BLaER1 treated with 17β-estradiol and CSF1 and Interleukin-3, amounts not matched to agents 10 nM and 100 nM (cell line): ENCODE measurements at regions not wholly inside any gene's neighbourhood (a gene's known extent, or its start where the extent isn't known, plus 50 kb on each side); places are given as distances from the start of the nearest gene placed in this dataset.
A peak's percentile ranks its signal among the peaks of the same experiment; 100 is the strongest.

Experiments used
- H3K27ac ChIP-seq, 11 experiments: shearing (Covaris generic); formaldehyde crosslinking; 2 replicates each; pipeline ENCODE4 v1.8.1; 2022
- H3K27me3 ChIP-seq, 11 experiments: shearing (Covaris generic); formaldehyde crosslinking; 2 replicates each; pipeline ENCODE4 v1.8.1; 2022
- H3K36me3 ChIP-seq, 11 experiments: shearing (Covaris generic); formaldehyde crosslinking; 2 replicates each; pipeline ENCODE4 v1.8.1; 2022
- H3K4me1 ChIP-seq, 10 experiments: shearing (Covaris generic); formaldehyde crosslinking; 2 replicates each; pipeline ENCODE4 v1.8.1; 2022
- H3K4me2 ChIP-seq, 11 experiments: shearing (Covaris generic); formaldehyde crosslinking; 2 replicates each; pipeline ENCODE4 v1.8.1; 2022
- H3K4me3 ChIP-seq, 10 experiments: shearing (Covaris generic); formaldehyde crosslinking; 2 replicates each; pipeline ENCODE4 v1.8.1; 2022
- H3K9ac ChIP-seq, 11 experiments: shearing (Covaris generic); formaldehyde crosslinking; 2 replicates each; pipeline ENCODE4 v1.8.1; 2022
- H3K9me3 ChIP-seq, 11 experiments: shearing (Covaris generic); formaldehyde crosslinking; replicated peaks in 1 of 11; 2 replicates each; pipeline ENCODE4 v1.8.1; 2022
- H4K20me1 ChIP-seq, 11 experiments: shearing (Covaris generic); formaldehyde crosslinking; 2 replicates each; pipeline ENCODE4 v1.8.1; 2022
- Cebpa-rat ChIP-seq, 11 experiments: shearing (Covaris generic); IDR thresholded peaks; 2 replicates each; pipeline ENCODE4 v1.8.1; 2022

- Histone ChIP-seq H3K4me1 (peaks cover 0 to 34% (median 21%) of the 10 kb centered on the region in 10 experiments; a peak in 11 of 20 replicates), H3K4me3 (no peak overlapping the region), H3K9me3 (peaks cover 0 to 10% (median 0%) of the 10 kb centered on the region in 11 experiments; a peak in 3 of 22 replicates), H3K36me3 (no peaks in the 10 kb centered on the region), H3K27me3 (no peaks in the 10 kb centered on the region), H3K27ac (no peak overlapping the region), H4K20me1 (no peaks in the 10 kb centered on the region), H3K9ac (no peak overlapping the region), H3K4me2 (no peak overlapping the region)
- TF ChIP-seq Cebpa-rat (IDR thresholded peaks at IDR 0.05) = no peak
Observed at GRCh38 chr10:4347397-4347796, 478.6 kb upstream of the AKR1E2 start.

GRCh38 chr10:4345877-4346646, 479.9 kb upstream of the AKR1E2 start:
- no peaks in the 10 kb centered on the region for H3K27me3 ChIP-seq
- no peaks in the 10 kb centered on the region for H4K20me1 ChIP-seq
- no peak for TF ChIP-seq Cebpa-rat (IDR thresholded peaks at IDR 0.05)
- H3K4me3 ChIP-seq = no peak overlapping the region
- H3K4me2 ChIP-seq = peak overlapping the region in 5 of 11 experiments; percentile 37 to 79 (median 72); a peak in 6 of 22 replicates
- H3K9me3 ChIP-seq = peaks cover 0 to 14% (median 0%) of the 10 kb centered on the region in 11 experiments; a peak in 3 of 22 replicates
- H3K4me1 ChIP-seq = peaks cover 0 to 34% (median 21%) of the 10 kb centered on the region in 10 experiments; a peak in 11 of 20 replicates
- H3K36me3 ChIP-seq = no peaks in the 10 kb centered on the region
- peak overlapping the region in 6 of 11 experiments; percentile 47 to 87 (median 76); a peak in 10 of 22 replicates for H3K27ac ChIP-seq
- H3K9ac ChIP-seq = no peak overlapping the region; a peak in 2 of 22 replicates

DNA sequence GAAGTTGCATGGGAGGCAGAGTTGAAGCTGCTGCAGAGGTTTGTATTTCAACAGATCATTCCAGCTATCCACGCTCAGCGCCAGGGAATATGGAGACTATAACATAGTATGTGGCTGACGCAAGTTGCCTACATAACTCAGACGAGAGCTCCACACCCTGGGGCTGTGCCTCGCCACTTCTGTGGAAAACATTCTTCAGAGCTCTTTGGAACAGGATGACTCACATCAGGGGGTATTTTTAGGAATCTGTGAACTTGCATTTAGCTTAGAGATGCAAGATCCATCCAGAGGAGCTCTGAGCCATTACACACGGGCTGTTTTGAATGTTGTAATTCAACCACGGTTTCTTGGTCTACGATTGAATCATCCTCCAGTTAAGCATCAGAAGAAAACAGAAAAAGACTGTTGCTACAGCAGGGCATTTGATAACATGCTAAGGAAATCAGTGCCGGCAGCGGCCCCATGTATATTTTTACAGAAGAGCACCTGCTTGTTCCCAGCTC, 481.5 kb upstream of the AKR1E2 start:
- Histone ChIP-seq H3K4me3 (no peak overlapping the region), H3K9ac (peak overlapping the region in 3 of 11 experiments; percentile 64 to 72 (median 65); a peak in 6 of 22 replicates), H3K27me3 (no peaks in the 10 kb centered on the region), H3K36me3 (no peaks in the 10 kb centered on the region), H3K4me2 (peak overlapping the region in 8 of 11 experiments; percentile 4 to 79 (median 58); a peak in 16 of 22 replicates), H3K9me3 (peaks cover 0 to 10% (median 0%) of the 10 kb centered on the region in 11 experiments; a peak in 3 of 22 replicates), H3K4me1 (peaks cover 0 to 34% (median 21%) of the 10 kb centered on the region in 10 experiments; a peak in 11 of 20 replicates), H4K20me1 (no peaks in the 10 kb centered on the region), H3K27ac (peak overlapping the region in 9 of 11 experiments; percentile 13 to 87 (median 63); a peak in 13 of 22 replicates)
- peak in 6 of 11 experiments; percentile 18 to 82 (median 50); a peak in 4 of 22 replicates for TF ChIP-seq Cebpa-rat (IDR thresholded peaks at IDR 0.05)

DNA sequence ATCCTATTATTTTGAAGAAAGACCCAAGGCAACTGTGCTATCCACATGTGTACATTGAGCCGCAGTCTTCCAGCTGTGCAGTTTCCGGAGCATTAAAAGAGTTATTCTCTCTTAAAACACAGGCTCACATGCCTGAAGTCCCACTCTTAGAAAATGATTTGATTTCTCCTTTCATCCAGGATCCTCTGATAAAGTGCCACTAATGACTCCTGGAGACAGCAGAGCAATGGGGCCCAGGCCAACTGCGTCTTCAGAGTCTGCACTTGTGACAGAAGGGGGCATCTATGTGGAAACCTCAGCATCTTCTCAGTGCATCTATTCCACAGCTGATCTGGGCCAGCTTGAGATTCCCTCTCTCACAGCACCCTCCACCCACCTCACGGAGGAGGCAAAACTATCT, 482.1 kb upstream of the AKR1E2 start:
- H3K36me3 ChIP-seq = no peaks in the 10 kb centered on the region
- peaks cover 0 to 34% (median 21%) of the 10 kb centered on the region in 10 experiments; a peak in 11 of 20 replicates for H3K4me1 ChIP-seq
- no peaks in the 10 kb centered on the region for H4K20me1 ChIP-seq
- no peaks in the 10 kb centered on the region for H3K27me3 ChIP-seq
- peak overlapping the region in 7 of 11 experiments; percentile 29 to 79 (median 59); a peak in 10 of 22 replicates for H3K4me2 ChIP-seq
- peak overlapping the region in 3 of 11 experiments; percentile 64 to 71 (median 65); a peak in 6 of 22 replicates for H3K9ac ChIP-seq
- H3K27ac ChIP-seq = peak overlapping the region in 8 of 11 experiments; percentile 13 to 87 (median 66); a peak in 12 of 22 replicates
- H3K9me3 ChIP-seq = peaks cover 0 to 10% (median 0%) of the 10 kb centered on the region in 11 experiments; a peak in 3 of 22 replicates
- no peak overlapping the region for H3K4me3 ChIP-seq
- no peak for TF ChIP-seq Cebpa-rat (IDR thresholded peaks at IDR 0.05)

DNA sequence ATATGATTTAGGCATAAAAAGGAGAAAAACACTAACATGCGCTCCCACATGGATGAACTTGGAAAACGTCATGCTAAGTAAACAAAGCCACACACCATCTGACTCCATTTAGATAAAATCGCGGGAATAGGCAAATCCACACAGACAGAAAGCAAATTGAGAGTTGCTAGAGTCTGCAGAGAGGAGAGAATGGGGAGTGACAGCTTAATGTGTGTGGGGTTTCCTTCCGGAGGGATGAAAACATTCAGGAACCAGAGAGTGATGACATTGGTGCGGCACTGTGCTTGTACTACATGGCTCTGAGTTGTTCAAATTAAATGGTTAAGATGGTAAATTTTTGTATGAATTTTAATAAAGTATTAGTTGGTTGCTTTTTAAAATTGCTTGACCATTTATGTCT, 482.9 kb upstream of the AKR1E2 start:
- H3K27me3 ChIP-seq = no peaks in the 10 kb centered on the region
- peaks cover 0 to 36% (median 21%) of the 10 kb centered on the region in 10 experiments; a peak in 11 of 20 replicates for H3K4me1 ChIP-seq
- H3K4me3 ChIP-seq = no peak overlapping the region
- TF ChIP-seq Cebpa-rat (IDR thresholded peaks at IDR 0.05) = no peak
- no peaks in the 10 kb centered on the region for H3K36me3 ChIP-seq
- no peak overlapping the region for H3K27ac ChIP-seq
- H3K9ac ChIP-seq = no peak overlapping the region
- H3K9me3 ChIP-seq = peaks cover 0 to 10% (median 0%) of the 10 kb centered on the region in 11 experiments; a peak in 3 of 22 replicates
- H4K20me1 ChIP-seq = no peaks in the 10 kb centered on the region
- H3K4me2 ChIP-seq = no peak overlapping the region

GRCh38 chr10:4338768-4339167, 487.2 kb upstream of the AKR1E2 start:
- no peak overlapping the region for H3K4me3 ChIP-seq
- H3K4me2 ChIP-seq = no peak overlapping the region
- no peaks in the 10 kb centered on the region for H3K36me3 ChIP-seq
- H3K27ac ChIP-seq = no peak overlapping the region
- no peak overlapping the region for H3K9ac ChIP-seq
- H3K9me3 ChIP-seq = peaks cover 11 to 38% (median 16%) of the 10 kb centered on the region in 11 experiments
- no peak for TF ChIP-seq Cebpa-rat (IDR thresholded peaks at IDR 0.05)
- no peaks in the 10 kb centered on the region for H3K27me3 ChIP-seq
- H4K20me1 ChIP-seq = no peaks in the 10 kb centered on the region
- peaks cover 0 to 32% (median under 1%) of the 10 kb centered on the region in 10 experiments; a peak in 10 of 20 replicates for H3K4me1 ChIP-seq

- peak overlapping the region in 3 of 11 experiments; percentile 38 to 71 (median 59); a peak in 6 of 22 replicates for H3K4me2 ChIP-seq
- no peak overlapping the region for H3K9ac ChIP-seq
- H4K20me1 ChIP-seq = no peaks in the 10 kb centered on the region
- no peaks in the 10 kb centered on the region for H3K27me3 ChIP-seq
- TF ChIP-seq Cebpa-rat (IDR thresholded peaks at IDR 0.05) = no peak
- peak overlapping the region in 1 of 11 experiments; percentile 28; a peak in 2 of 22 replicates for H3K27ac ChIP-seq
- H3K4me1 ChIP-seq = peaks cover 0 to 29% (median 0%) of the 10 kb centered on the region in 10 experiments; a peak in 6 of 20 replicates
- no peaks in the 10 kb centered on the region for H3K36me3 ChIP-seq
- no peak overlapping the region for H3K4me3 ChIP-seq
- peaks cover 23 to 45% (median 28%) of the 10 kb centered on the region in 11 experiments for H3K9me3 ChIP-seq
Observed at GRCh38 chr10:4337563-4337962, 488.4 kb upstream of the AKR1E2 start.

GRCh38 chr10:4334871-4335270, 491.1 kb upstream of the AKR1E2 start:
- Histone ChIP-seq H4K20me1 (no peaks in the 10 kb centered on the region), H3K36me3 (no peaks in the 10 kb centered on the region), H3K9me3 (peaks cover 25 to 67% (median 35%) of the 10 kb centered on the region in 11 experiments), H3K27me3 (no peaks in the 10 kb centered on the region), H3K9ac (no peak overlapping the region), H3K27ac (peak overlapping the region in 3 of 11 experiments; percentile 75 to 87 (median 75); a peak in 4 of 22 replicates), H3K4me3 (peak overlapping the region in 1 of 10 experiments; percentile 13; a peak in 1 of 20 replicates), H3K4me2 (peak overlapping the region in 2 of 11 experiments; percentile 9 to 14; a peak in 1 of 22 replicates), H3K4me1 (peaks cover 0 to 29% (median 0%) of the 10 kb centered on the region in 10 experiments; a peak in 6 of 20 replicates)
- no peak for TF ChIP-seq Cebpa-rat (IDR thresholded peaks at IDR 0.05)
